Lung (tissue), 11 donors: ENCODE measurements at regions not wholly inside any gene's neighbourhood (a gene's known extent, or its start where the extent isn't known, plus 50 kb on each side); places are given as distances from the start of the nearest gene placed in this dataset.
"Not testable (repeated sequence)": the region's sequence is repeated elsewhere in the genome, so short reads cannot be mapped to it uniquely, and the experiment has no call there.

Source experiments
- ATAC-seq: fragments of 200-7000 bp; cut with Tn5 transposase; one replicate; pipeline ENCODE4 v1.9.1; 2020; ENCODE audit warnings: moderate number of reproducible peaks; ENCODE audit not compliant: insufficient read depth, low FRiP score
- DNase-seq, 3 donors: peaks; one replicate each; pipeline ENCODE4 v3.0.0-alpha.2; 2013 to 2017
- H3K27ac ChIP-seq, 2 donors: one replicate each; pipeline ENCODE4 v1.5.1; 2013; ENCODE audit warnings: mild to moderate bottlenecking in 2 of 2, moderate library complexity in 2 of 2, control low read depth in 1 of 2, inconsistent platforms in 1 of 2, low read depth in 1 of 2, low read length in 1 of 2
- H3K27me3 ChIP-seq, 3 donors: one replicate each; pipeline ENCODE4 v1.5.1; 2013; ENCODE audit warnings: low read length in 2 of 3; ENCODE audit not compliant: control insufficient read depth in 3 of 3, insufficient read depth in 3 of 3
- H3K36me3 ChIP-seq, 4 donors: one replicate each; pipeline ENCODE4 v1.5.1; 2013; ENCODE audit warnings: low read length in 4 of 4, mild to moderate bottlenecking in 1 of 4, moderate library complexity in 1 of 4; ENCODE audit not compliant: control insufficient read depth in 4 of 4, insufficient read depth in 4 of 4
- H3K4me1 ChIP-seq, 5 donors: one replicate each; pipeline ENCODE4 v1.5.1; 2013; ENCODE audit warnings: low read length in 5 of 5, mild to moderate bottlenecking in 2 of 5, moderate library complexity in 1 of 5; ENCODE audit not compliant: control insufficient read depth in 5 of 5, insufficient read depth in 5 of 5
- H3K4me3 ChIP-seq: one replicate; pipeline ENCODE4 v1.5.1; 2013; ENCODE audit warnings: mild to moderate bottlenecking, control low read depth, moderate library complexity
- H3K9ac ChIP-seq, 2 donors: one replicate each; pipeline ENCODE4 v1.5.1; 2013; ENCODE audit warnings: low read length in 2 of 2, control low read depth in 1 of 2; ENCODE audit not compliant: insufficient read depth in 1 of 2
- H3K9me3 ChIP-seq, 4 donors: one replicate each; pipeline ENCODE4 v1.5.1; 2013; ENCODE audit warnings: low read length in 3 of 4, mild to moderate bottlenecking in 1 of 4, moderate library complexity in 1 of 4; ENCODE audit not compliant: control insufficient read depth in 4 of 4, insufficient read depth in 3 of 4
- CTCF ChIP-seq: IDR thresholded peaks from 2 replicates; pipeline ENCODE4 v1.5.1; 2012; ENCODE audit warnings: mild to moderate bottlenecking; ENCODE audit errors: control extremely low read depth, extremely low read depth
- WGBS, 2 donors: extraction: QIAGEN DNeasy Blood & Tissue Kit; methylation state at CpG; one replicate each; pipeline ENCODE4 v1.1.7; 2013; 5-methylcytosine and 5-hydroxymethylcytosine counted together
- donor health status: control.
- donor health status: control.
- donor health status: Bipolar disorder and iron deficiency.
- donor health status: healthy.
- donor health status: DM: yes; HTN: yes; CAD: no.

GRCh38 chr16:48022496-48022895 lies 133.3 kb downstream of the ABCC12 start:
- ATAC-seq (no peak), DNase-seq (no peak)
- Histone ChIP-seq H3K27me3 (no peaks in the 10 kb centered on the region), H3K4me3 (no peak overlapping the region), H3K27ac (no peak overlapping the region), H3K9ac (no peak overlapping the region), H3K9me3 (no peaks in the 10 kb centered on the region), H3K4me1 (no peaks in the 10 kb centered on the region), H3K36me3 (no peaks in the 10 kb centered on the region)
- WGBS, 2 donors: 87 to 90% methylated on average over 5 of the region's 5 CpGs
- no peak for TF ChIP-seq CTCF

- H3K27ac ChIP-seq, H3K36me3 ChIP-seq, DNase-seq, H3K4me1 ChIP-seq, H3K4me3 ChIP-seq, H3K9me3 ChIP-seq, H3K27me3 ChIP-seq, H3K9ac ChIP-seq, ATAC-seq: not testable (repeated sequence)
- 39 to 75% methylated on average over 3 to 4 of the region's 6 CpGs for WGBS, 2 donors
Measured at GRCh38 chr16:48020617-48021016, 135.2 kb downstream of the ABCC12 start.

GRCh38 chr16:48014349-48015135 lies 141.3 kb downstream of the ABCC12 start:
- 87 to 89% methylated on average over 10 of the region's 10 CpGs for WGBS, 2 donors
- no peak overlapping the region for H3K9ac ChIP-seq
- H3K9me3 ChIP-seq: peaks cover 0 to 2% (median 0%) of the 10 kb centered on the region in 4 donors
- H3K4me3 ChIP-seq: no peak overlapping the region
- no peaks in the 10 kb centered on the region for H3K27me3 ChIP-seq
- ATAC-seq (no peak), DNase-seq (no peak)
- TF ChIP-seq CTCF: no peak
- H3K27ac ChIP-seq: no peak overlapping the region
- H3K36me3 ChIP-seq: no peaks in the 10 kb centered on the region
- no peaks in the 10 kb centered on the region for H3K4me1 ChIP-seq

- Histone ChIP-seq H3K4me1 (no peaks in the 10 kb centered on the region), H3K36me3 (no peaks in the 10 kb centered on the region), H3K9ac (no peak overlapping the region), H3K27ac (no peak overlapping the region), H3K27me3 (no peaks in the 10 kb centered on the region), H3K9me3 (peaks cover 0 to 2% (median 0%) of the 10 kb centered on the region in 4 donors), H3K4me3 (no peak overlapping the region)
- 67 to 71% methylated on average over 6 of the region's 6 CpGs for WGBS, 2 donors
- ATAC-seq: no peak
- no peak for TF ChIP-seq CTCF
- DNase-seq: no peak
Measured at GRCh38 chr16:48013491-48013901, 142.3 kb downstream of the ABCC12 start.
